Endothelial cell (in vitro differentiated cells): ENCODE measurements at regions not wholly inside any gene's neighbourhood (a gene's known extent, or its start where the extent isn't known, plus 50 kb on each side); places are given as distances from the start of the nearest gene placed in this dataset.
A peak's percentile ranks its signal among the peaks of the same experiment; 100 is the strongest.

Experiments used
- DNase-seq: peaks from one replicate; pipeline ENCODE4 v3.0.0; 2021; ENCODE audit warnings: low spot score
- H3K27ac Mint-ChIP-seq: one replicate; pipeline ENCODE4 v1.8.0; 2021; ENCODE audit warnings: mixed read lengths, inconsistent platforms; ENCODE audit not compliant: unreplicated experiment
- H3K27me3 Mint-ChIP-seq: one replicate; pipeline ENCODE4 v1.8.0; 2021; ENCODE audit warnings: mild to moderate bottlenecking, moderate library complexity, mixed read lengths, inconsistent platforms; ENCODE audit not compliant: unreplicated experiment
- H3K36me3 Mint-ChIP-seq: one replicate; pipeline ENCODE4 v1.8.0; 2021; ENCODE audit warnings: mild to moderate bottlenecking, low read depth, mixed read lengths, inconsistent platforms; ENCODE audit not compliant: unreplicated experiment
- H3K4me1 Mint-ChIP-seq: one replicate; pipeline ENCODE4 v1.8.0; 2021; ENCODE audit warnings: mild to moderate bottlenecking, mixed read lengths, inconsistent platforms; ENCODE audit not compliant: unreplicated experiment
- H3K4me3 Mint-ChIP-seq: one replicate; pipeline ENCODE4 v1.8.0; 2021; ENCODE audit warnings: mild to moderate bottlenecking, mixed read lengths, inconsistent platforms; ENCODE audit not compliant: unreplicated experiment
- H3K9me3 Mint-ChIP-seq: one replicate; pipeline ENCODE4 v1.8.0; 2021; ENCODE audit warnings: mixed read lengths, inconsistent platforms; ENCODE audit not compliant: unreplicated experiment
- TF ChIP-seq, protein P1 (sequence below): fragments of 200-600 bp; sonication (generic); IDR thresholded peaks from one replicate; pipeline ENCODE4 v1.5.0; 2021; ENCODE audit warnings: antibody characterized with exemption; ENCODE audit not compliant: unreplicated experiment

DNA sequence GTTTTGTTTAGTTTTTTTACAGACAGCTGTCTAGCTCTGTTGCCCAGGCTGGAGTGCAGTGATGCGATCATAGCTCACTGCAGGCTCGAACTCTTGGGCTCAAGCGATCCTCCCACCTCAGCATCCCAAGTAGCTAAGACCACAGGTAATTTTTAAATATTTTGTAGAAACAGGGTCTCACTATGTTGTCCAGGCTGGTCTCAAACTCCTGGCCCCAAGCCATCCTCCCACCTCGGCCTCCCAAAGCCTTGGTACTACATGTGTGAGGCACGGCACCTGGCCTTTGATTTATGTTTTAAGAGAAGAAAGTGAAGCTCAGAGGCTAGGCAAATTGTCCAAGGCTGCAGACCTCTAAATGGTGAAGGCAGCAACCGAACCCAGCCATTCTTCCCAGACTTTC is 98.6 kb upstream of the SVIL start:
- Mint-ChIP-seq H3K4me3 (no peak overlapping the region), H3K27me3 (peaks cover 17% of the 10 kb centered on the region), H3K27ac (no peak overlapping the region), H3K4me1 (peaks cover 59% of the 10 kb centered on the region), H3K9me3 (no peaks in the 10 kb centered on the region), H3K36me3 (peaks cover 13% of the 10 kb centered on the region)
- TF ChIP-seq, protein P1, sequence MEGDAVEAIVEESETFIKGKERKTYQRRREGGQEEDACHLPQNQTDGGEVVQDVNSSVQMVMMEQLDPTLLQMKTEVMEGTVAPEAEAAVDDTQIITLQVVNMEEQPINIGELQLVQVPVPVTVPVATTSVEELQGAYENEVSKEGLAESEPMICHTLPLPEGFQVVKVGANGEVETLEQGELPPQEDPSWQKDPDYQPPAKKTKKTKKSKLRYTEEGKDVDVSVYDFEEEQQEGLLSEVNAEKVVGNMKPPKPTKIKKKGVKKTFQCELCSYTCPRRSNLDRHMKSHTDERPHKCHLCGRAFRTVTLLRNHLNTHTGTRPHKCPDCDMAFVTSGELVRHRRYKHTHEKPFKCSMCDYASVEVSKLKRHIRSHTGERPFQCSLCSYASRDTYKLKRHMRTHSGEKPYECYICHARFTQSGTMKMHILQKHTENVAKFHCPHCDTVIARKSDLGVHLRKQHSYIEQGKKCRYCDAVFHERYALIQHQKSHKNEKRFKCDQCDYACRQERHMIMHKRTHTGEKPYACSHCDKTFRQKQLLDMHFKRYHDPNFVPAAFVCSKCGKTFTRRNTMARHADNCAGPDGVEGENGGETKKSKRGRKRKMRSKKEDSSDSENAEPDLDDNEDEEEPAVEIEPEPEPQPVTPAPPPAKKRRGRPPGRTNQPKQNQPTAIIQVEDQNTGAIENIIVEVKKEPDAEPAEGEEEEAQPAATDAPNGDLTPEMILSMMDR = no peak
- DNase-seq = no peak

DNA sequence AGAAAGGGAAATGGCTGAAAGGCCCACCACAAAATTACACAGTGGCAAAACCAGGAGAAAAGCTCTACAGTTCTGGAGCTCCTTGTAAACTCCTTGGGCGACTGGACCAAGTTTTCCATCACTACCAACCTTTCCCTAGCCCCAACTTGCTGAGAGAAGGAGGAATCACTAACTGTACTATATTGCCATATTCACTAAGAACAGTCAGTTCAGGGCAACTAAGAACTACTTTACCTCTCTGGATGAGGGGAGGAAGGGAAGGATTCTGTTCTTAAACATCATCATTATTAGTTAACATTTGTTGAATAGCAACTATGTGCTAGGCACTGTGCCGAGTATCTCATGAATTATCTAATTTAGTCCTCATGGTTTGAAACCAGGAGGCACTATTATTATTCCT is 98.1 kb upstream of the SVIL start:
- Mint-ChIP-seq H3K4me3 (no peak overlapping the region), H3K4me1 (peaks cover 63% of the 10 kb centered on the region), H3K27me3 (peaks cover 17% of the 10 kb centered on the region), H3K9me3 (no peaks in the 10 kb centered on the region), H3K36me3 (peaks cover 14% of the 10 kb centered on the region), H3K27ac (no peak overlapping the region)
- DNase-seq = no peak
- TF ChIP-seq, protein P1 = no peak

DNA sequence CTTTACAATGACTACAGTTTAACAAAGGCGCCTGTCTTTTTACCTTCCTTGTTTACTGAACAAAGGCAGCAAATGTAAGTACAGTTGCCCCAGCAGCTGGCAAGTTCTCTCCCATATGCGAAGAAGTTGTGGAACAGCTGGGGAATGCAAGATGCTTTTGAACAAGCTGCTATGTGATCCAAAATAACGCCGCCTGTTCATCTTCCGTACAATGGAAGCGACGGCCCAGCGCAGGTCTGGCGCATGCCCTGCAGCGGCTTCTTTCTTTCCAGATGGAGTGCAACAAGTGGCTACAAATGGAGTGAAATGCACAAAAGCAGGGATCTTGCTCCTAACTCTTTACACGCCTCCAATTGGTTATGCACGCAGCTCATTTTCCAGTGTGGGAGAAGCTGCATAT is 97.0 kb upstream of the SVIL start:
- Mint-ChIP-seq H3K4me3 (peak overlapping the region; percentile 32), H3K4me1 (peaks cover 61% of the 10 kb centered on the region), H3K27ac (no peak overlapping the region), H3K27me3 (peaks cover 11% of the 10 kb centered on the region), H3K36me3 (peaks cover 14% of the 10 kb centered on the region), H3K9me3 (no peaks in the 10 kb centered on the region)
- TF ChIP-seq, protein P1 = no peak
- DNase-seq = no peak

DNA sequence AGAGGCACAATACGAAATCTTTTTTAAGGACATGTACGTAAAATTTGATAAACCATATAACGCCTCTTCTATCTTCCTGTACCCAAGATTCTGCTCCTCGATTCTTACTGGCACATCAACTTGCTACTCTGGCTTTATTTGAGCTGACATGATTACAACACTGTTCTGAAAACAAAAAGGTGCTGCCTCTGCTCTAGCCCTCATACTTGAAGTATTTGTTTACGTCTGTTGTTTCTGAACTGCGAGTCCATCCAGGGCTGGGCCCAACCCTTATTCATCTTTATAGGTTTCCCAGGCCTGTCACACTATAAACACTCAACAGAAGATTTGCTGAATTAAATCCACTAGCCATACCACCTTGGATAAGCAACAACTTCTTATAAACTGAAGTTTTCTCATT is 96.2 kb upstream of the SVIL start:
- peaks cover 67% of the 10 kb centered on the region for H3K4me1 Mint-ChIP-seq
- no peaks in the 10 kb centered on the region for H3K9me3 Mint-ChIP-seq
- peaks cover 11% of the 10 kb centered on the region for H3K27me3 Mint-ChIP-seq
- peaks cover 14% of the 10 kb centered on the region for H3K36me3 Mint-ChIP-seq
- DNase-seq = no peak
- TF ChIP-seq, protein P1 = no peak
- no peak overlapping the region for H3K27ac Mint-ChIP-seq
- no peak overlapping the region for H3K4me3 Mint-ChIP-seq

DNA sequence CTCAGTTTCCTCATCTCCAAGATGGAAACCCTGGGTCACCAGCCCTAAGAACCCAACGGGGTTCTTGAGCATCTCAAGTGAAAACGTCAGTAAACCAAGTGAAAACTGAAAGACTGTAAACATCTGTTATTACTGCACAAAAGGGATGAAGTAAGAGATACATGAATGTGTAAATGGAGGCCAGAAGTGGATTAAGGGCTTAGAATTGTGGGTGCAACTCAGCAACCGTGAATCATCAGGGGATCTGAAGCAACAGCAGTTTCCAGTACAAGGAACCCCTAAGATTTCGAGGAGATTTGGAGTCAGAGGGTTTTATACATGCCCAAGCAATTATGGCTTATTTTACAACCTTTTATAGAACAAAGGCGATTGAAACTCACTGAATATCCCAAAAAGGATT is 95.7 kb upstream of the SVIL start:
- no peak for DNase-seq
- TF ChIP-seq, protein P1 = no peak
- Mint-ChIP-seq H3K4me3 (no peak overlapping the region), H3K27ac (no peak overlapping the region), H3K4me1 (peaks cover 71% of the 10 kb centered on the region), H3K36me3 (peaks cover 14% of the 10 kb centered on the region), H3K9me3 (no peaks in the 10 kb centered on the region), H3K27me3 (peaks cover 11% of the 10 kb centered on the region)
